ENCODE measurements at regions not wholly inside any gene's neighbourhood (a gene's known extent, or its start where the extent isn't known, plus 50 kb on each side); places are given as distances from the start of the nearest gene placed in this dataset.
"Not testable (repeated sequence)": the region's sequence is repeated elsewhere in the genome, so short reads cannot be mapped to it uniquely, and the experiment has no call there.

DNA sequence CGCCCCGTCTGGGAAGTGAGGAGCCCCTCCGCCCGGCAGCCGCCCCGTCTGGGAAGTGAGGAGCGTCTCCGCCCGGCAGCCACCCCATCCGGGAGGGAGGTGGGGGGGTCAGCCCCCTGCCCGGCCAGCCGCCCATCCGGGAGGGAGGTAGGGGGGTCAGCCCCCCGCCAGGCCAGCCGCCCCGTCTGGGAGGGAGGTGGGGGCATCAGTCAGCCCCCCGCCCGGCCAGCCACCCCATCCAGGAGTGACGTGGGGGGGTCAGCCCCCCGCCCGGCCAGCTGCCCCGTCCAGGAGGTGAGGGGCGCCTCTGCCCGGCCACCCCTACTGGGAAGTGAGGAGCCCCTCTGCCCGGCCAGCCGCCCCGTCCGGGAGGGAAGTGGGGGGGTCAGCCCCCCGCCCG lies 297.5 kb upstream of the DYNLRB2 start:
- DNase-seq: not testable (repeated sequence)

GRCh38 chr16:80242279-80242678 lies 298.5 kb upstream of the DYNLRB2 start:
- DNase-seq: not testable (repeated sequence)

GRCh38 chr16:80233097-80233835 lies 307.5 kb upstream of the DYNLRB2 start:
- no peak for DNase-seq

DNA sequence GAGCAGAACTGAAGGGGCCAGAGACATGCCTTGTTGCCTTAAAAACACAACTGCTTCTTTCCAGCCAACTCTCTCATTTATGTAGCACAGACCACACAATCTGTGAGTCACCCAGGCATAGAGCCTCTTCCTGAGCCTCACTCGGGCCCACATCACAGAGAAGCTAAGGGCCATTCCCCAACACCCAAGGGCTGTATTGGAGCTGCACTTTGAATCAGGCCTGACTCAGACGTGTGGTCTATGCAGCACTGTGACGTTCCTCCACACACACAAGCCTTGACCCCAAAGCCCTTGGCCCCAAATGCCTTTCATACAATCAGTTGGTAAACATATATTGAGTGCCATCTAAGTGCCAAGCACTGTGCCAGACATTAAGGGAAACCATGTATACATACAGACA lies 308.9 kb upstream of the DYNLRB2 start:
- DNase-seq: peak; percentile 26

- no peak for DNase-seq
Observed at GRCh38 chr16:80231121-80231520, 309.7 kb upstream of the DYNLRB2 start.

DNA sequence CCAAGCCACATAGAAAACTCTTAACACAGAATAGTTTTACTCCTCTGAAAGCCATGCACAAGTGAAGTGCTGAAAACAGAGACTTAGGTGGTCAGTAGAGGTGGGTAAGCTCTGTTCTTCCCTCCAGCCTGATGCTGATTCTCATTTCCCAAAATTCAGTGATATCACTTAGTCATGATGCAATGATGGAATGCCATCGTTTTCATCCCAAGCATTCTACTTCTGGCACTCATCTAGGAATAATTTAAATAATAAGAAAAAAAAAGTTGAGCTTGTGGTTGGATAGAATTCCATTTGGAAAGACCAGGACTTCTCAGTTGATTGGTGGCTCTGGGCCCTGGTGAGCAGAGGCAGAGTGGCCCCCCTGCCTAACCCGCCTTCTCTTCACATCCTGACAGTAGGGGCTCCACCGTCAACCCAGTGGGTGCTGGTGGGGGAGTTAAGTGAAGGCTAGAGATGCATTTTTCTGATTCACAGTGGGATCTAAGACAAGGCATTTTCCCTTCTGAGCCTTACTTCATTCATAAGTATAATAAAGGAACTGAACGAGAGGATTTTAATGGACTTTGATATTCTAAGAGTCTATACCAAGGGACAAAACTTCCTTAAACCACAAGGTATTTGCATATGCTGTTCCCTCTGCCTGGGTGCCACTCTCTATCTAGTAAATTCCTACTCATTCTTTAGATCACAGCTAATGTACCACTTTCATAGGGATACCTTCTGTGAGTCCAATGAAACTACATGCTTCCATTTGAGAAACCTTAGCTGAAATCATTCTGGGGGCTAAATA lies 310.3 kb upstream of the DYNLRB2 start:
- DNase-seq: no peak

DNA sequence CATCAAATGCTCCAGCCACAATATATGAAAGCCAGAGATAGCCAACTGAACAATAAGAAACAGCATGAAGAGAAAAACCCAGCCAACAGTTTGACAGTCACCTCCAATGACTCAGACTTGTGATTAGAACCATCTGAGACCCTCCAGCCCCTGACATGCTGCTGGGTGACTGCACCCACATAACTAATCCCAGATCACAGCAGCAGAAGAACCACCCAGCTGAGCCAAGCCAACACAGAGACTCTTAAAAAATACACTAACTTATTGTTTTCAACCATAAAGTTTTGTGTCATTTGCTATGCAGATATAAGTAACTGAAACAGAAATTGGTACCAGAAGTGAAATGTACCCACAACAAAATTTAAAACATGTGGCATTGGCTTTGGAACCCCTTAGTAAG lies 314.3 kb upstream of the DYNLRB2 start:
- DNase-seq: no peak

DNA sequence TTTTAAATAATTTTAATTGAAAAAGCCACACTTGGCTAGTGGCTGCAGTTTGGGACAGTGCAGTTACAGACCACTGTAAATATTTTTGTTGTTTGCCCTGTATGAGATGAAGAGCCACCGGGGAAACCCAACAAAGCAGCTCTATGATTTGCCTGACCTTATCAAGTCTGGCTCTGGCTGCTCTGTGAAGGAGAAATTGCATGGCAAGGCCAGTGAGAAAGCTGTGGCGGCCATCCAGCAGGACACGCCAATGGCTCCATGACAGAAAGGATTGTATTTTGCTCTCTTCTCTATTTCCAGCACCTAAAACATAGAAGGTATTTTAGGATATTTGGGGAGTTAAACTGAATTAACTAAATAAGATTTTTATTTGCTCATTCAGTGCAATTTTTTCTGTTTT lies 330.0 kb upstream of the DYNLRB2 start:
- DNase-seq: no peak

GRCh38 chr16:80208743-80209142 lies 332.1 kb upstream of the DYNLRB2 start:
- no peak for DNase-seq

DNA sequence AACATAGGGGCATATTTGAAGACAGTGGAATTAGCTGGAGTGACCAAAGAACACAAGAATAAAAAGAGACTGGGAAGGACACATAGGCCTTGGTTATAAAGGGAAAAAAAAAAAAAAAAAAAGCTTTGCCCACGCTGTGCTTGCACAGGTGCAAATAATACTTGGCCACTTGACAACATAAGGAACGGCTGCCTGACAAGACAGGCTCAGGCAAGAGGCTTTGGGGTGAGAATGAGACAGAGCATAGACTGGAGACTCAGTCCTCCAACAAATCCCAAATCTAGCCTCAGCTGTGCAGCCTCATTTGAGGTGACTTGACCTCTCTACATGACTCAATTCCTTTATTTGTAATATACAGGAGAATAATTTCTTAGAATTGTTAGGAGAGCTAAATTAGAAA lies 332.8 kb upstream of the DYNLRB2 start:
- no peak for DNase-seq

- DNase-seq: no peak
Observed at GRCh38 chr16:80203821-80204220, 337.0 kb upstream of the DYNLRB2 start.

DNA sequence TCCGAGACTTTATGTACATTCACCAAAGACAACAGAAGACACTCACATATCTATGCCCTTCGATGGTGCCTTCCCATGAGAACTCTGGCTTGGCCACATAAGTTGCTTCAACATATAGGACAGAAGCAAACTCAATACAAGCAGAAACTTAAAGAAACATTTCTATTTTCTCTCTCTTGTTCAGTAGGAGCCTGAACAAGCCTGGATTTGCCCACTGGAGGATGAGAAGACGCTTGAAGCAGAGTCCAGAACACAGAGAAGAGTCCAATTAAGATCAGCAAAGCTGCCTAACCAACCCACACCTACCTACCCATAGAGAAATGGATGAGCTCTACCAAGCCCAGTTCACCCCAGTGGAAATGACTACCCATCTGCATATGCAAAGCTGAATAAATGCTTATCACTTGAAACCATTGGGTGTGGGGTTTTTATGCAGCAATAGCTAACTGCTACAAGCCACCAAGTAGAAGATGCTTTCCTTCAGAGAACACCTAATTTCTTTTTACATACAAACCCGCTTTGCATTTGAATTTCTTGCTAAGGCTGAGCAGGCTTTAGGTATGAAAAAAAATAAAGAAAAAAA lies 337.9 kb upstream of the DYNLRB2 start:
- DNase-seq: no peak

GRCh38 chr16:80200079-80200478 lies 340.7 kb upstream of the DYNLRB2 start:
- DNase-seq: no peak

DNA sequence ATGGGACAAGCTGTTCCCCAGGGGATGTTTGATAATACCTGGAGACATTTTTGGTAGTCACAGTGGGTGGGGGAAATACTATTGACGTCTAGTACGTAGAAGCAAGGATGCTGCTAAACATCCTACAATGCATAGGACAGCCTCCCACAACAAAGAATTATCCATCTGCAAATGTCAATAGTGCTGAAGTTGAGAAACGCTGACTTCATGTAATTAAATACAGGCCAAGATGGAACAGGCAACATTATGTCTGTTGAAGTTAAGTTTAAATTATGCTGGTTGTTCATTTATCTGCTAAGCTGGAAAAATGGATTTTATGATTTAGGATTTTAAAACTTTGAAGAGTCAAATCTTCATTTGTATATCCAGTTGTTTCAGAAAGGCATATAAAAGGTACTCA lies 341.2 kb upstream of the DYNLRB2 start:
- no peak for DNase-seq

DNA sequence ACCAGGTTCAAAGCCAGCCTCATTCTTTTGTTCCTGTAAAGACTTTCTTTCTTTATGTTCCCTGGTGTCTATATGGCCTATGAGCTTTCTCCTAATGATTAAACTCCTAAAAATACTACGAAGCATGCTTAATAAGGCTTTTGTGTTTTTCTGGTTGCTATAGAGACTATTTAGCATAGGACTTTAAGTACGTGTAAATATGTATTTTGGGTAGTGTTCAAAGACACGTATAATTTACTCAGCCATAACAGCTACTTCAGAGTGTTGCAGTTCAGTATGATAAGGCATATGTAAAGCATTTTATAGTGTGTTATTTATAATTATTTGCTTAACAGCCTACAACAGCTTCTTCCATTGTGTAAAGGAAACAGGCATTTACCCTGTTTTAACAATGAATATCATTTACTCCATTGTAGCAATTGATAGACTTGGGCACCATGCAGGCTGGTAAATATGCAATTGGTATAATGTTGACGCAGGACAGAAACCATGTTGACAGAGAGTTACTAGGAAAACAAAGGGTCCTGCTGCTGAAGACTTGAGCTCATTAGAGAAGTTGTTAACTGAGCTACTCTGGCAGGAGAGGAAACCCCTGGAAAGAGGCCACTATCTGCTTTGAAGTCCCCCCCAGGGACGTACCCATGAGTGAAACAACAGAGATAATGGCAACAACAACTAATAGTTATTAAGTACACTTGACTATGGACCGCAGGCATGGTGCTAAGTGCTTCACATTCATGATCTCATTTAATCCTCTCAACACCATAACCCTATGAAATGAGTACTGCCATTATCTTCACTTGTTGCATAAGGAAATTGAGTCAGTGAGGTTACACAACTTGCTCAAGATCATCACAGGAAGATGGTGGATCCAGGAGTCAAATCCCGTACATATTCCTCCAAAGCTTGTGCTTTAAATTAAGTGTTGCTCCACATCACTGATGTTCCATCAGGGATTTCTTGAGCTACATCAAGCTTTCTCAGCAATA lies 342.2 kb upstream of the DYNLRB2 start:
- DNase-seq: no peak

DNA sequence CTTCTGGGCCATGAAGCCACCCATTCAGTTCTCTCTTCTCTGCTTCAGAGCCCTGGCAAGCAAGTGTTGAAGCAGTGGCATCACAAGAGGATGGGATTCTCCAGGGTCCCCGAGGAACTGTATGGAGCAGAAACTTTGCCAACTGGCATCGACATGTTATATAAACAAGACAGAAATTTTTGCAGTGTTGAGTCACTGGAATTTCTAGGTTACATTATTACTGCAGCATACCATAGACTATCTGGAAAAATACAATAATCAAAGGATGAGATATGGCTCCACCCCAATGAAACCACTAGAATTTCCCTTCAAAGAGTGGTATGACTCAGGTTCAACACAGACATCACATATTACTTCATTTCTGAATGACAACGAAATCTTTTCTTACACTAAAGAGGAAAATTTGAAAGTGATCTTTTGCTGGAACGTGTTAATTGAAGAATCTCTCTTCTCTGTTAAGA lies 343.0 kb upstream of the DYNLRB2 start:
- DNase-seq: no peak

DNA sequence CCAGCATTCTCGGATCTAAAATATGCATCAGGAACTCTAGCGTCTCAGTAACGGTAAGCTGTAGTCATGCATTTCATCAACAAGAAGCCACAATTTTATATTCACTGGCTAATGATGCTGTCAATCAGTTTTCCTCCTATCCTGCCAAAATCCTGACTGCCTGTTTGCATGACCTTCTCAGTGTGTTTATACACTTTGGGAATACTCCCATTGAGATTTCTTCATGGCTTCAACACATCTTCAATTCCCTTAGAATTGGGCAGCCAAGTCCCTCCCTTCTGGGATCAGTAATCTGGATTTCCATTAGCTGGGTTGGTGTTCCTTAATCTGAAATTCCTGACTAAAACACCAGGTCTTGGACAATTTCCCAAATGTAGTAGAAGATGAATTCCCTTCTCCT lies 348.9 kb upstream of the DYNLRB2 start:
- no peak for DNase-seq

GRCh38 chr16:80189476-80190175 lies 351.2 kb upstream of the DYNLRB2 start:
- DNase-seq: no peak

DNA sequence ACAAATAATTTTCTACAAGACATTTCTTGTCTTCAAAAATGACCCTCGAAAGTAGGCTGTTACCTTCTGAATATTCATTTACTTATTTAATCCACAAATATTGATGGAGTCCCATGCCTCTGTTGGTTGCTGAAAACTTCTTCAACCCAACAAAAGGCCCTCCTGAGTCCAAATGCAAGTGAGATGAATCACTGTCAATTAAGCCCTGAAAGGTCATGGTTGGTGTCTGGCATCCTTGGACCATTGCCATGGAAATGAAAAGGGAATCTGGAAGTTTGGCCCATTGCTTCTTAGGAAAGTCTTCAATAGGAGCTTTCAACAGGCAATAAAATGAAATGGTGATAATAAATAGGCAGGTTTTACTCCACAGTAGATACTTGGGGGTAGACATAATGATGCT lies 364.7 kb upstream of the DYNLRB2 start:
- no peak for DNase-seq

DNA sequence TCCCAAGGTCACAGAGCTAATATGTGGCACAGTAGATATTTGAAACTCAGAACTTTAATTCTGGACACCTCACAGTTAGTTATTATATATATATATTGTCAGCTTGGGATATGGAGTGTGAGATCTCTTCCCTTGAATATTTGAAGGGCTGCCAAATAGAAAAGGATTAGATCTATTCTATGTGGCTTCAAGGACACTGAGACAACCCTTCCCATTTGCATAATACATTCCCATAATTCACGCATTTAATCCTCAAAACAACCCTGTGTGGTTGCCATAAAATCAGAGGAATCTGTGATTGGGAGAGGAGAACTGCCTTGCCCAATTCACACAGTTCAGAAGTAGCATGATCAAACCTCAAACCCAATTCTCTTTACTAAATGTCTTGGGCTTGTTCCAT lies 365.8 kb upstream of the DYNLRB2 start:
- no peak for DNase-seq

- DNase-seq: no peak
Observed at GRCh38 chr16:80174416-80174815, 366.4 kb upstream of the DYNLRB2 start.

GRCh38 chr16:80171746-80172145 lies 369.0 kb upstream of the DYNLRB2 start:
- DNase-seq: no peak

Data from stimulated activated CD8-positive, alpha-beta memory T cell treated with anti-CD3 and anti-CD28 coated beads, Interleukin-4, amount 100 ng/mL, for 48 hours (primary cell).